Nephron (organoid): ENCODE measurements at regions not wholly inside any gene's neighbourhood (a gene's known extent, or its start where the extent isn't known, plus 50 kb on each side); places are given as distances from the start of the nearest gene placed in this dataset.
A peak's percentile ranks its signal among the peaks of the same experiment; 100 is the strongest.

Experiments
- H3K27ac Mint-ChIP-seq, 3 experiments: 2 replicates each; pipeline ENCODE4 v1.8.0; 2020; ENCODE audit warnings: mixed read lengths in 3 of 3, mild to moderate bottlenecking in 2 of 3, moderate library complexity in 1 of 3
- H3K27me3 Mint-ChIP-seq: 2 replicates; pipeline ENCODE4 v1.8.0; 2021; ENCODE audit warnings: low read depth, mild to moderate bottlenecking, moderate library complexity, mixed read lengths
- H3K36me3 Mint-ChIP-seq: 2 replicates; pipeline ENCODE4 v1.8.0; 2020; ENCODE audit warnings: low read depth, mixed read lengths
- H3K4me1 Mint-ChIP-seq: 2 replicates; pipeline ENCODE4 v1.8.0; 2020; ENCODE audit warnings: mixed read lengths
- H3K4me3 Mint-ChIP-seq, 3 experiments: 2 replicates each; pipeline ENCODE4 v1.8.0; 2020; ENCODE audit warnings: mild to moderate bottlenecking in 3 of 3, mixed read lengths in 3 of 3, moderate library complexity in 2 of 3
- H3K9me3 Mint-ChIP-seq: 2 replicates; pipeline ENCODE4 v1.8.0; 2020; ENCODE audit warnings: mixed read lengths
- CTCF ChIP-seq, 3 experiments: fragments of 200-600 bp; sonication (generic); IDR thresholded peaks; one replicate each; pipeline ENCODE4 v1.5.0; 2021; ENCODE audit warnings: antibody characterized with exemption in 3 of 3; ENCODE audit not compliant: unreplicated experiment in 3 of 3

GRCh38 chr5:171675511-171675910 is 110.1 kb upstream of the SMIM23 start:
- H3K27ac Mint-ChIP-seq, result no peak overlapping the region
- no peak for TF ChIP-seq CTCF (IDR thresholded peaks at IDR 0.05; ENCODE audit: unreplicated experiment in 3 of 3)
- peaks cover 49% of the 10 kb centered on the region for H3K4me1 Mint-ChIP-seq
- peaks cover 5% of the 10 kb centered on the region for H3K27me3 Mint-ChIP-seq
- H3K9me3 Mint-ChIP-seq, result peaks cover 5% of the 10 kb centered on the region
- no peak overlapping the region for H3K4me3 Mint-ChIP-seq
- no peaks in the 10 kb centered on the region for H3K36me3 Mint-ChIP-seq

GRCh38 chr5:171676286-171676944 is 109.2 kb upstream of the SMIM23 start:
- Mint-ChIP-seq H3K4me3 (no peak overlapping the region), H3K9me3 (peaks cover 5% of the 10 kb centered on the region), H3K36me3 (no peaks in the 10 kb centered on the region), H3K27me3 (peaks cover 5% of the 10 kb centered on the region), H3K27ac (no peak overlapping the region), H3K4me1 (peaks cover 51% of the 10 kb centered on the region)
- no peak for TF ChIP-seq CTCF (IDR thresholded peaks at IDR 0.05; ENCODE audit: unreplicated experiment in 3 of 3)

GRCh38 chr5:171678646-171679045 is 107.0 kb upstream of the SMIM23 start:
- peaks cover 13% of the 10 kb centered on the region for H3K27me3 Mint-ChIP-seq
- no peak for TF ChIP-seq CTCF (IDR thresholded peaks at IDR 0.05; ENCODE audit: unreplicated experiment in 3 of 3)
- no peak overlapping the region for H3K4me3 Mint-ChIP-seq
- no peaks in the 10 kb centered on the region for H3K36me3 Mint-ChIP-seq
- peak overlapping the region; percentile 47 to 70 (median 55) for H3K27ac Mint-ChIP-seq
- H3K4me1 Mint-ChIP-seq, result peaks cover 64% of the 10 kb centered on the region
- H3K9me3 Mint-ChIP-seq, result peaks cover 3% of the 10 kb centered on the region

- no peak for TF ChIP-seq CTCF (IDR thresholded peaks at IDR 0.05; ENCODE audit: unreplicated experiment in 3 of 3)
- H3K27ac Mint-ChIP-seq, result no peak overlapping the region
- H3K27me3 Mint-ChIP-seq, result peaks cover 18% of the 10 kb centered on the region
- H3K36me3 Mint-ChIP-seq, result no peaks in the 10 kb centered on the region
- H3K4me3 Mint-ChIP-seq, result no peak overlapping the region
- peaks cover 60% of the 10 kb centered on the region for H3K4me1 Mint-ChIP-seq
- H3K9me3 Mint-ChIP-seq, result no peaks in the 10 kb centered on the region
Measured at GRCh38 chr5:171680485-171680884, 105.1 kb upstream of the SMIM23 start.

GRCh38 chr5:171681061-171681460 is 104.6 kb upstream of the SMIM23 start:
- Mint-ChIP-seq H3K4me1 (peaks cover 60% of the 10 kb centered on the region), H3K27me3 (peaks cover 18% of the 10 kb centered on the region), H3K9me3 (no peaks in the 10 kb centered on the region), H3K36me3 (no peaks in the 10 kb centered on the region), H3K27ac (no peak overlapping the region), H3K4me3 (no peak overlapping the region)
- no peak for TF ChIP-seq CTCF (IDR thresholded peaks at IDR 0.05; ENCODE audit: unreplicated experiment in 3 of 3)

- no peak for TF ChIP-seq CTCF (IDR thresholded peaks at IDR 0.05; ENCODE audit: unreplicated experiment in 3 of 3)
- H3K4me3 Mint-ChIP-seq, result no peak overlapping the region
- H3K27ac Mint-ChIP-seq, result no peak overlapping the region
- H3K9me3 Mint-ChIP-seq, result no peaks in the 10 kb centered on the region
- peaks cover 18% of the 10 kb centered on the region for H3K27me3 Mint-ChIP-seq
- no peaks in the 10 kb centered on the region for H3K36me3 Mint-ChIP-seq
- H3K4me1 Mint-ChIP-seq, result peaks cover 55% of the 10 kb centered on the region
Measured at GRCh38 chr5:171681677-171682076, 103.9 kb upstream of the SMIM23 start.
